ENCODE measurements at regions not wholly inside any gene's neighbourhood (a gene's known extent, or its start where the extent isn't known, plus 50 kb on each side); places are given as distances from the start of the nearest gene placed in this dataset.

GRCh38 chr10:52662256-52662655 lies 110.3 kb downstream of the MBL2 start:
- TF ChIP-seq EP300 (IDR thresholded peaks at IDR 0.05) (no peak), CTCF (IDR thresholded peaks at IDR 0.05) (no peak)
